ENCODE measurements at regions not wholly inside any gene's neighbourhood (a gene's known extent, or its start where the extent isn't known, plus 50 kb on each side); places are given as distances from the start of the nearest gene placed in this dataset.
"Not testable (repeated sequence)": the region's sequence is repeated elsewhere in the genome, so short reads cannot be mapped to it uniquely, and the experiment has no call there.

GRCh38 chr20:5663396-5663795 is 52.6 kb upstream of the GPCPD1 start:
- Histone ChIP-seq H3K27ac (no peak overlapping the region), H3K4me1 (peaks cover 0 to 16% (median 8%) of the 10 kb centered on the region in 4 donors), H3K9me3 (no peaks in the 10 kb centered on the region), H3K36me3 (no peaks in the 10 kb centered on the region), H3K27me3 (no peaks in the 10 kb centered on the region), H3K4me3 (no peak overlapping the region)
- DNase-seq = no peak
- intact Hi-C loops (cut with DNase I; ENCODE audit: low total_unique reads) = no loop called here
- 71 to 86% (median 72%) methylated on average over 5 of the region's 5 CpGs for WGBS, 5 donors
- TF ChIP-seq CTCF (IDR thresholded peaks at IDR 0.05) (no peak), POLR2AphosphoS5 (IDR thresholded peaks at IDR 0.05) (no peak), POLR2A (IDR thresholded peaks at IDR 0.05) (no peak), EP300 (IDR thresholded peaks at IDR 0.05) (no peak)

- no peak for DNase-seq
- intact Hi-C loops (cut with DNase I; ENCODE audit: low total_unique reads) = no loop called here
- peaks cover 0 to 23% (median 15%) of the 10 kb centered on the region in 4 donors for H3K4me1 ChIP-seq
- TF ChIP-seq POLR2AphosphoS5 (IDR thresholded peaks at IDR 0.05) (no peak), EP300 (IDR thresholded peaks at IDR 0.05) (no peak), CTCF (IDR thresholded peaks at IDR 0.05) (no peak), POLR2A (IDR thresholded peaks at IDR 0.05) (no peak)
- H3K36me3 ChIP-seq = no peaks in the 10 kb centered on the region
- H3K27ac ChIP-seq = no peak overlapping the region
- H3K9me3 ChIP-seq = no peaks in the 10 kb centered on the region
- H3K4me3 ChIP-seq = no peak overlapping the region
- H3K27me3 ChIP-seq = no peaks in the 10 kb centered on the region
- 48 to 77% (median 69%) methylated on average over 2 of the region's 2 CpGs for WGBS, 5 donors
These were observed 52.0 kb upstream of the GPCPD1 start for GRCh38 chr20:5662769-5663168.

- H3K36me3 ChIP-seq; DNase-seq; H3K27me3 ChIP-seq; intact Hi-C loops (cut with DNase I; ENCODE audit: low total_unique reads); H3K4me3 ChIP-seq; H3K9me3 ChIP-seq: not testable (repeated sequence)
- Histone ChIP-seq H3K27ac (peak overlapping the region in 1 of 5 donors; percentile 85), H3K4me1 (peaks cover 15 to 36% (median 23%) of the 10 kb centered on the region in 4 donors)
- 90 to 96% (median 92%) methylated on average over 8 of the region's 8 CpGs for WGBS, 5 donors
These were observed 50.0 kb upstream of the GPCPD1 start for GRCh38 chr20:5660756-5661155.
